Adrenal gland (tissue), 5 donors: ENCODE measurements at regions not wholly inside any gene's neighbourhood (a gene's known extent, or its start where the extent isn't known, plus 50 kb on each side); places are given as distances from the start of the nearest gene placed in this dataset.

Source experiments
- POLR2A ChIP-seq, 2 donors: fragments of 450-650 bp; IDR thresholded peaks; one replicate each; pipeline ENCODE4 v1.6.1; 2017; ENCODE audit warnings: antibody characterized with exemption in 2 of 2, mild to moderate bottlenecking in 2 of 2, moderate library complexity in 1 of 2
- TF ChIP-seq, protein P1 (sequence below), 6 experiments: fragments of 450-650 bp in 4 of 6; fragments of 200-600 bp in 2 of 6; sonication (generic) in 1 of 6; IDR thresholded peaks; 1 replicate in 5 of 6; 2 replicates in 1 of 6; pipeline versions ENCODE4 v1.5.1 to v1.8.0; 2016 to 2021; ENCODE audit warnings: antibody characterized with exemption in 6 of 6, mild to moderate bottlenecking in 2 of 6, moderate library complexity in 1 of 6
- donor health status: DM: no; HTN: no; CAD: no.

DNA sequence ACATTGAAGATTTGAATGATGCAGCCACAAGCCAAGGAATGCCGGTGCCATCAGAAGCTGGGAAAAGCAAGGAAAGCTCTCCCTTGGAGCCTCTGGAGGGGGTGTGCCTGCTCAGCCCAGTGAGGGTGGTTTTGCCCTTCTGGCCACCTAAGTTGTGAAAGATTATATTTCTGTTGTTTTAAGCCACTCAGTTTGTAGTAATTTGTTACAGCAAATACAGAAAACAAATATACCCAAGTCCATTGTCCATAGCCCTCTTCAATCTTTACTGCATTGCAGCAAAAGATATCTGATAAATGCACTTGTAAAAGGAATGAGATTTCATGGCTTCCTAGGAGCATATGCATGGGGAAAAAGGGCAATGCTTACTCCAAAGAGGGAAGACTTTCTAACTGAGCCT lies 447.9 kb downstream of the HAPSTR1 start:
- TF ChIP-seq, protein P1, sequence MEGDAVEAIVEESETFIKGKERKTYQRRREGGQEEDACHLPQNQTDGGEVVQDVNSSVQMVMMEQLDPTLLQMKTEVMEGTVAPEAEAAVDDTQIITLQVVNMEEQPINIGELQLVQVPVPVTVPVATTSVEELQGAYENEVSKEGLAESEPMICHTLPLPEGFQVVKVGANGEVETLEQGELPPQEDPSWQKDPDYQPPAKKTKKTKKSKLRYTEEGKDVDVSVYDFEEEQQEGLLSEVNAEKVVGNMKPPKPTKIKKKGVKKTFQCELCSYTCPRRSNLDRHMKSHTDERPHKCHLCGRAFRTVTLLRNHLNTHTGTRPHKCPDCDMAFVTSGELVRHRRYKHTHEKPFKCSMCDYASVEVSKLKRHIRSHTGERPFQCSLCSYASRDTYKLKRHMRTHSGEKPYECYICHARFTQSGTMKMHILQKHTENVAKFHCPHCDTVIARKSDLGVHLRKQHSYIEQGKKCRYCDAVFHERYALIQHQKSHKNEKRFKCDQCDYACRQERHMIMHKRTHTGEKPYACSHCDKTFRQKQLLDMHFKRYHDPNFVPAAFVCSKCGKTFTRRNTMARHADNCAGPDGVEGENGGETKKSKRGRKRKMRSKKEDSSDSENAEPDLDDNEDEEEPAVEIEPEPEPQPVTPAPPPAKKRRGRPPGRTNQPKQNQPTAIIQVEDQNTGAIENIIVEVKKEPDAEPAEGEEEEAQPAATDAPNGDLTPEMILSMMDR (IDR thresholded peaks at IDR 0.05), result no peak
- TF ChIP-seq POLR2A (IDR thresholded peaks at IDR 0.05), result no peak
